SH-SY5Y (cell line): ENCODE measurements at regions not wholly inside any gene's neighbourhood (a gene's known extent, or its start where the extent isn't known, plus 50 kb on each side); places are given as distances from the start of the nearest gene placed in this dataset.

Experiments used
- GATA2 ChIP-seq: IDR thresholded peaks from 2 replicates; pipeline ENCODE4 v1.6.1; 2011; ENCODE audit warnings: mild to moderate bottlenecking, low read depth, low read length
- GATA3 ChIP-seq: IDR thresholded peaks from 2 replicates; pipeline ENCODE4 v1.6.1; 2011; ENCODE audit warnings: low read depth, mild to moderate bottlenecking, low read length, moderate library complexity

DNA sequence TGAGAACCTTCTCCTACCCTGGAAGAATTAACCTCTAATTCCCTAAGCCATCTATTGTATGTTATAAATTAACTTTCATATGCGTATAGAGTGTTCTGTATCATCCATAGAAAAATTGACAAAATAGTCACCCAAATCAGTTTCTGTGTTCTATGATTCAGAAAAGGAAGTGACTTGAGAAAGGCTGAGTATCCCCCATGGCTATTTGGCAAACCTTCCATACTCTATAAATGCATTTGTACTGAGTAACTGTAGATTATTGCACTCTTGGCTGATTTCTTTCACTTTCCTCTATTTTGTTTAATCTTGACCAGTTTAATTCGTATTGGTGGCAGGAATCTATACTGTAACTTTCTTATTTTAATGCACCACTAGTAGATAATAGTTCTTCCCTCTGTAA, 182.2 kb downstream of the HTR7 start:
- TF ChIP-seq GATA2 (no peak), GATA3 (no peak)
